Right lobe of liver (tissue), 4 donors: ENCODE measurements at regions not wholly inside any gene's neighbourhood (a gene's known extent, or its start where the extent isn't known, plus 50 kb on each side); places are given as distances from the start of the nearest gene placed in this dataset.

Experiments used
- POLR2A ChIP-seq: fragments of 450-650 bp; IDR thresholded peaks from one replicate; pipeline ENCODE4 v1.6.1; 2017; ENCODE audit warnings: antibody characterized with exemption, mild to moderate bottlenecking
- TF ChIP-seq, protein P1 (sequence below), 4 donors: fragments of 200-600 bp in 3 of 4; fragments of 450-650 bp in 1 of 4; IDR thresholded peaks; one replicate each; pipeline versions ENCODE4 v1.5.1 to v1.8.0; 2016 to 2022; ENCODE audit warnings: antibody characterized with exemption in 4 of 4, mild to moderate bottlenecking in 2 of 4
- donor health status: DM: no; HTN: no; CAD: no.
- donor health status: DM: no; HTN: no; CAD: no.
- donor health status: DM: no; HTN: yes; CAD: no.

DNA sequence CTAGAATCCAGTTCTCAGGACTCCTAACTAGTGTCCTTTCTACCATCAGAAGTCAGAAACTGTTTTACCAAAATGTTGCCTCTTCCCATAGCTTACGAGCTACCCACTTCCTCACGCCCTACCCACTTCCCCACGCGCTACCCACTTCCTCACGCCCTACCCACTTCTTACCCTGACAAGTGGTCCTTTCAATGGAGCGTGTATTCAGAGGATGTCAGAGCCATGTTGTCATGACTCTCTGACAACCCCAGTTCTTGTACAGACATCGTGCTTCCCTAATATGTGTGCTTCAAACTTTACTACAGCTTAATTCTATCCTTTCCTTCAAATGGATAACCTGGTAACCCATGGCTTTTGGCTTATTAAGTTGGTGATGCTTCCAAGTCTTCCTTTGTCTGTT is 84.8 kb upstream of the PHF14 start:
- TF ChIP-seq, protein P1, sequence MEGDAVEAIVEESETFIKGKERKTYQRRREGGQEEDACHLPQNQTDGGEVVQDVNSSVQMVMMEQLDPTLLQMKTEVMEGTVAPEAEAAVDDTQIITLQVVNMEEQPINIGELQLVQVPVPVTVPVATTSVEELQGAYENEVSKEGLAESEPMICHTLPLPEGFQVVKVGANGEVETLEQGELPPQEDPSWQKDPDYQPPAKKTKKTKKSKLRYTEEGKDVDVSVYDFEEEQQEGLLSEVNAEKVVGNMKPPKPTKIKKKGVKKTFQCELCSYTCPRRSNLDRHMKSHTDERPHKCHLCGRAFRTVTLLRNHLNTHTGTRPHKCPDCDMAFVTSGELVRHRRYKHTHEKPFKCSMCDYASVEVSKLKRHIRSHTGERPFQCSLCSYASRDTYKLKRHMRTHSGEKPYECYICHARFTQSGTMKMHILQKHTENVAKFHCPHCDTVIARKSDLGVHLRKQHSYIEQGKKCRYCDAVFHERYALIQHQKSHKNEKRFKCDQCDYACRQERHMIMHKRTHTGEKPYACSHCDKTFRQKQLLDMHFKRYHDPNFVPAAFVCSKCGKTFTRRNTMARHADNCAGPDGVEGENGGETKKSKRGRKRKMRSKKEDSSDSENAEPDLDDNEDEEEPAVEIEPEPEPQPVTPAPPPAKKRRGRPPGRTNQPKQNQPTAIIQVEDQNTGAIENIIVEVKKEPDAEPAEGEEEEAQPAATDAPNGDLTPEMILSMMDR (IDR thresholded peaks at IDR 0.05) = no peak
- TF ChIP-seq POLR2A = no peak
